H9 (cell line): ENCODE measurements at regions not wholly inside any gene's neighbourhood (a gene's known extent, or its start where the extent isn't known, plus 50 kb on each side); places are given as distances from the start of the nearest gene placed in this dataset.

Source experiments
- DNase-seq: peaks from one replicate; pipeline ENCODE4 v3.0.0-alpha.2; 2017
- H2AFZ ChIP-seq: one replicate; pipeline ENCODE4 v1.6.1; 2013; ENCODE audit warnings: mild to moderate bottlenecking, low read length, control low read depth, moderate library complexity
- H2AK5ac ChIP-seq: 2 replicates; pipeline ENCODE4 v1.6.1; 2013; ENCODE audit warnings: low read length, control low read depth, mixed read lengths; ENCODE audit not compliant: insufficient read length
- H2BK120ac ChIP-seq: one replicate; pipeline ENCODE4 v1.6.1; 2013; ENCODE audit warnings: low read depth, mild to moderate bottlenecking, low read length, control low read depth, inconsistent platforms; ENCODE audit not compliant: poor library complexity, severe bottlenecking
- H2BK12ac ChIP-seq: 2 replicates; pipeline ENCODE4 v1.6.1; 2013; ENCODE audit warnings: low read length, control low read depth, mixed read lengths, low read depth; ENCODE audit not compliant: insufficient read length
- H2BK15ac ChIP-seq: 2 replicates; pipeline ENCODE4 v1.6.1; 2013; ENCODE audit warnings: low read depth, low read length, control low read depth
- H2BK20ac ChIP-seq: one replicate; pipeline ENCODE4 v1.6.1; 2013; ENCODE audit warnings: low read depth, mild to moderate bottlenecking, low read length, control low read depth, inconsistent platforms; ENCODE audit not compliant: poor library complexity, severe bottlenecking
- H2BK5ac ChIP-seq: 2 replicates; pipeline ENCODE4 v1.6.1; 2013; ENCODE audit warnings: low read length, control low read depth, mixed read lengths; ENCODE audit not compliant: insufficient read length
- H3K14ac ChIP-seq: 2 replicates; pipeline ENCODE4 v1.6.1; 2013; ENCODE audit warnings: low read length, control low read depth; ENCODE audit not compliant: insufficient read depth
- H3K18ac ChIP-seq: 2 replicates; pipeline ENCODE4 v1.6.1; 2013; ENCODE audit warnings: low read depth, mild to moderate bottlenecking, mixed read lengths, low read length, control low read depth; ENCODE audit not compliant: insufficient read length
- H3K23ac ChIP-seq: 2 replicates; pipeline ENCODE4 v1.6.1; 2013; ENCODE audit warnings: low read length, control low read depth, mixed read lengths, low read depth; ENCODE audit not compliant: insufficient read length
- H3K23me2 ChIP-seq: 2 replicates; pipeline ENCODE4 v1.6.1; 2013; ENCODE audit warnings: low read depth, mild to moderate bottlenecking, mixed read lengths, low read length, control low read depth; ENCODE audit not compliant: insufficient read length, poor library complexity, severe bottlenecking
- H3K27ac ChIP-seq: 2 replicates; pipeline ENCODE4 v1.5.1; 2013; ENCODE audit warnings: low read length, control low read depth, mixed read lengths, low read depth; ENCODE audit not compliant: insufficient read length
- H3K27me3 ChIP-seq: 2 replicates; pipeline ENCODE4 v1.6.1; 2013; ENCODE audit warnings: low read length, control low read depth, inconsistent platforms; ENCODE audit not compliant: insufficient read depth
- H3K4ac ChIP-seq: 2 replicates; pipeline ENCODE4 v1.6.1; 2013; ENCODE audit warnings: low read depth, mild to moderate bottlenecking, control low read depth, inconsistent platforms, low read length, moderate library complexity
- H3K4me1 ChIP-seq: 2 replicates; pipeline ENCODE4 v1.6.1; 2013; ENCODE audit warnings: low read length, control low read depth, inconsistent platforms; ENCODE audit not compliant: insufficient read depth
- H3K4me2 ChIP-seq: 2 replicates; pipeline ENCODE4 v1.6.1; 2013; ENCODE audit warnings: low read length, control low read depth, mixed read lengths; ENCODE audit not compliant: insufficient read length, insufficient read depth
- H3K56ac ChIP-seq: 2 replicates; pipeline ENCODE4 v1.6.1; 2013; ENCODE audit warnings: low read depth, mild to moderate bottlenecking, mixed read lengths, low read length, control low read depth; ENCODE audit not compliant: insufficient read length
- H3K79me1 ChIP-seq: 2 replicates; pipeline ENCODE4 v1.6.1; 2013; ENCODE audit warnings: low read depth, mild to moderate bottlenecking, moderate library complexity, low read length, control low read depth, inconsistent platforms; ENCODE audit not compliant: insufficient read depth, poor library complexity, severe bottlenecking
- H3K79me2 ChIP-seq: 2 replicates; pipeline ENCODE4 v1.6.1; 2013; ENCODE audit warnings: low read length, control low read depth, inconsistent platforms; ENCODE audit not compliant: insufficient read depth
- H3K9ac ChIP-seq: 2 replicates; pipeline ENCODE4 v1.6.1; 2013; ENCODE audit warnings: low read length, control low read depth, mixed read lengths; ENCODE audit not compliant: insufficient read length; ENCODE audit errors: extremely low read depth
- H3K9me3 ChIP-seq: one replicate; pipeline ENCODE4 v1.6.1; 2013; ENCODE audit warnings: low read depth, low read length, inconsistent platforms; ENCODE audit not compliant: control insufficient read depth
- H3T11ph ChIP-seq: one replicate; pipeline ENCODE4 v1.6.1; 2013; ENCODE audit warnings: mild to moderate bottlenecking, low read length, control low read depth, inconsistent platforms
- H4K20me1 ChIP-seq: one replicate; pipeline ENCODE4 v1.6.1; 2013; ENCODE audit not compliant: control insufficient read depth, insufficient read length, insufficient read depth
- H4K5ac ChIP-seq: 2 replicates; pipeline ENCODE4 v1.6.1; 2013; ENCODE audit warnings: low read depth, mild to moderate bottlenecking, mixed read lengths, low read length, control low read depth; ENCODE audit not compliant: insufficient read length
- H4K8ac ChIP-seq: replicated peaks from 2 replicates; pipeline ENCODE4 v1.6.1; 2013; ENCODE audit warnings: low read length, control low read depth, mixed read lengths, low read depth; ENCODE audit not compliant: insufficient read length
- H4K91ac ChIP-seq: 2 replicates; pipeline ENCODE4 v1.6.1; 2013; ENCODE audit warnings: low read depth, mild to moderate bottlenecking, moderate library complexity, mixed read lengths, low read length, control low read depth; ENCODE audit not compliant: insufficient read length
- H3K27ac Mint-ChIP-seq, 3 experiments: 2 replicates in 2 of 3; 3 replicates in 1 of 3; pipeline ENCODE4 v1.8.0; 2020 to 2021; ENCODE audit warnings: mixed read lengths in 3 of 3, mild to moderate bottlenecking in 1 of 3, moderate library complexity in 1 of 3
- H3K27me3 Mint-ChIP-seq: 2 replicates; pipeline ENCODE4 v1.8.0; 2021; ENCODE audit warnings: low read depth, mild to moderate bottlenecking, moderate library complexity, mixed read lengths
- H3K36me3 Mint-ChIP-seq, 3 experiments: 2 replicates in 2 of 3; 3 replicates in 1 of 3; pipeline ENCODE4 v1.8.0; 2020 to 2021; ENCODE audit warnings: low read depth in 3 of 3, mixed read lengths in 3 of 3; ENCODE audit not compliant: insufficient read depth in 1 of 3
- H3K4me1 Mint-ChIP-seq, 2 experiments: 2 replicates each; pipeline ENCODE4 v1.8.0; 2020; ENCODE audit warnings: mixed read lengths in 2 of 2
- H3K4me3 Mint-ChIP-seq, 2 experiments: 2 replicates in 1 of 2; 3 replicates in 1 of 2; pipeline ENCODE4 v1.8.0; 2020 to 2021; ENCODE audit warnings: mild to moderate bottlenecking in 2 of 2, mixed read lengths in 2 of 2, moderate library complexity in 1 of 2
- H3K9me3 Mint-ChIP-seq, 2 experiments: 2 replicates in 1 of 2; 3 replicates in 1 of 2; pipeline ENCODE4 v1.8.0; 2020; ENCODE audit warnings: mild to moderate bottlenecking in 2 of 2, mixed read lengths in 2 of 2, moderate library complexity in 1 of 2
- WGBS: extraction: QIAGEN DNeasy Blood & Tissue Kit; methylation state at CpG from one replicate; pipeline ENCODE4 v1.1.7; 2013; ENCODE audit warnings: missing lambda C conversion rate, low lambda C conversion rate, mixed read lengths; ENCODE audit not compliant: insufficient read length; ENCODE audit errors: extremely low coverage; 5-methylcytosine and 5-hydroxymethylcytosine counted together
- TF ChIP-seq, protein P1 (sequence below): fragments of 200-600 bp; sonication (generic); conservative IDR thresholded peaks from 3 replicates; pipeline ENCODE4 v1.8.0; 2021; ENCODE audit warnings: antibody characterized with exemption, mild to moderate bottlenecking

DNA sequence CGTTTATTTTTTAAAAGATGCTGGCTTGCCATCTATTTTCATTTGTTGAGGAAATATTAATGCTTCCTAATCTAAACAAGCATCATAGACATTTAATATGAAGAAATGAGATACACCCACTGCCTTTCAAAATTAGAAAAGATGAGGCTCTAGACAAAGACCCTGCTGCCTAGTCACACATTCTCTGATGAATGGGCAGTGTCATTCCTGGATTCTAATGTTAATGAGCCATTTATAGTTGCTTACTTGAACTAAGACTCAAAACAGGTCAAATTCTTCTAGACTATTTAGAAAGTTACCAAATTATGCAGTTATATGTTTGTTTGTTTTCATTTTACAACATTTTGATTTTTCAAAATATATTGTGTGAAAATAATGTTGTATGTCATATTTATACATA lies 237.6 kb downstream of the CDH7 start:
- Histone ChIP-seq H2BK120ac (no peak overlapping the region), H3K23ac (no peak overlapping the region), H3K79me2 (no peaks in the 10 kb centered on the region), H2BK12ac (no peak overlapping the region), H4K20me1 (no peaks in the 10 kb centered on the region), H3K23me2 (no peaks in the 10 kb centered on the region), H2AK5ac (no peak overlapping the region), H4K5ac (no peak overlapping the region), H3K27ac (no peak overlapping the region), H3K56ac (no peak overlapping the region), H4K8ac (no peak overlapping the region), H3T11ph (no peak overlapping the region), H3K4me2 (no peak overlapping the region), H2BK20ac (no peak overlapping the region), H3K14ac (no peak overlapping the region), H3K9ac (no peak overlapping the region), H2AFZ (no peak overlapping the region), H3K4ac (no peak overlapping the region), H3K9me3 (no peaks in the 10 kb centered on the region), H2BK15ac (no peak overlapping the region), H3K79me1 (no peaks in the 10 kb centered on the region), H4K91ac (no peak overlapping the region), H3K4me1 (no peaks in the 10 kb centered on the region), H3K18ac (no peak overlapping the region), H2BK5ac (no peak overlapping the region), H3K27me3 (no peaks in the 10 kb centered on the region)
- H3K27ac Mint-ChIP-seq = no peak overlapping the region
- DNase-seq = no peak
- peaks cover 9% of the 10 kb centered on the region in 2 experiments for H3K4me1 Mint-ChIP-seq
- H3K36me3 Mint-ChIP-seq = no peaks in the 10 kb centered on the region; a peak in 1 of 7 replicates
- no CpG with 5 or more reads among the region's 1 CpG for WGBS
- TF ChIP-seq, protein P1, sequence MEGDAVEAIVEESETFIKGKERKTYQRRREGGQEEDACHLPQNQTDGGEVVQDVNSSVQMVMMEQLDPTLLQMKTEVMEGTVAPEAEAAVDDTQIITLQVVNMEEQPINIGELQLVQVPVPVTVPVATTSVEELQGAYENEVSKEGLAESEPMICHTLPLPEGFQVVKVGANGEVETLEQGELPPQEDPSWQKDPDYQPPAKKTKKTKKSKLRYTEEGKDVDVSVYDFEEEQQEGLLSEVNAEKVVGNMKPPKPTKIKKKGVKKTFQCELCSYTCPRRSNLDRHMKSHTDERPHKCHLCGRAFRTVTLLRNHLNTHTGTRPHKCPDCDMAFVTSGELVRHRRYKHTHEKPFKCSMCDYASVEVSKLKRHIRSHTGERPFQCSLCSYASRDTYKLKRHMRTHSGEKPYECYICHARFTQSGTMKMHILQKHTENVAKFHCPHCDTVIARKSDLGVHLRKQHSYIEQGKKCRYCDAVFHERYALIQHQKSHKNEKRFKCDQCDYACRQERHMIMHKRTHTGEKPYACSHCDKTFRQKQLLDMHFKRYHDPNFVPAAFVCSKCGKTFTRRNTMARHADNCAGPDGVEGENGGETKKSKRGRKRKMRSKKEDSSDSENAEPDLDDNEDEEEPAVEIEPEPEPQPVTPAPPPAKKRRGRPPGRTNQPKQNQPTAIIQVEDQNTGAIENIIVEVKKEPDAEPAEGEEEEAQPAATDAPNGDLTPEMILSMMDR = no peak
- H3K27me3 Mint-ChIP-seq = no peaks in the 10 kb centered on the region
- no peak overlapping the region for H3K4me3 Mint-ChIP-seq
- no peaks in the 10 kb centered on the region for H3K9me3 Mint-ChIP-seq
